HG02678 (cell line): ENCODE measurements at regions not wholly inside any gene's neighbourhood (a gene's known extent, or its start where the extent isn't known, plus 50 kb on each side); places are given as distances from the start of the nearest gene placed in this dataset.

Source experiments
- ATAC-seq: cut with Tn5 transposase; IDR thresholded peaks from one replicate; pipeline ENCODE4 v1.9.1; 2021; ENCODE audit warnings: mild to moderate bottlenecking, moderate library complexity; ENCODE audit not compliant: unreplicated experiment

DNA sequence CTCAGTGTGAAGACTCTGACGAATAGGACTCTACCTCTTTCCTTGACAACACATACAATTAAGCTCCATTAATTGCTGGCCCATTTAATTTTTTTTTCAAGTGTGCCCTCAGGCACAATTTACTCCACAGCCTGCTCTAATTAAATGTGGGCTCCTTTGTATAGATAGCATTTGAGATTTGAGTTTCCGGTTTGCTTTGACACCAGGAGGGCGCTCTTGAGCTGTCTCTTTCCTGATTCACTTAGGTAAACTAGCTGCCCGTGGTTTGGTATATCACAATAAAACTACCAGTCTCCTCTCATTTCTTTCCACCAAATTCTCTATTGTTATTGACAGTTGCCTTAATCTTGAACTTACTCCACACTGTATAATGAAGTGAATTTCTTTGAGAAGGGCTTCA is 666.0 kb downstream of the DSC3 start:
- ATAC-seq: no peak

DNA sequence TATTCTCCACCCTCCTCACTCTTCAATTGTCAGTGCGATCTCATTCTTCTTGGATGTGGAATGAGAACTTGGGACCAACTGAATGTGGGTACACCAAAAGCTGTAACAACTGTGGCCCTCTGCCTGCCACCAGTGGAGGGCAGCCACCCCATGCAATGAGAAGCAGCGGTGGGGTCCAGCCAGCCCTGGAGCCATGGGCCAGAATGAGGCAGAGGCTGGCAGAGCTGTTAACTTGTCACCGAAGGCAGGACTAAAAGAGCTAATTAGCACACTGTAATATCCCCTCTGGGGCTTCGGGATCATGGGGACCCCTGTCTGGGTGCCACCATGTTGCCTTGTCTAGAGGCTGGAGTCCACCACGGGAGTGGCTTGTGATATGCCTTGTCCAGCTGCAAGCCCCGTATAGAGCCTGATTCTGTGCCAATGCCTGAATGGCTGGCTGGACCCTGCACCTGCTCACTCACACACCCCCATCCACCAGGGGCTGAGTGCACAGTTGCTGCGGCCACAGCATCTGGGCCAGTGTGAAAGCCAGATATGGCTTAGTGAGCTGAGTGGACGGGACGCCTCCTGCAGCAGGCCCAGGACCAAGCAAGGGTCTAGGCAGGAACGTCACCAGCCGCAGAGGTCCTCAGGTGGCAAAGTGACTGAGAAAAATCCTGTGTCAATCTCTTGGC is 680.5 kb downstream of the DSC3 start:
- no peak for ATAC-seq

DNA sequence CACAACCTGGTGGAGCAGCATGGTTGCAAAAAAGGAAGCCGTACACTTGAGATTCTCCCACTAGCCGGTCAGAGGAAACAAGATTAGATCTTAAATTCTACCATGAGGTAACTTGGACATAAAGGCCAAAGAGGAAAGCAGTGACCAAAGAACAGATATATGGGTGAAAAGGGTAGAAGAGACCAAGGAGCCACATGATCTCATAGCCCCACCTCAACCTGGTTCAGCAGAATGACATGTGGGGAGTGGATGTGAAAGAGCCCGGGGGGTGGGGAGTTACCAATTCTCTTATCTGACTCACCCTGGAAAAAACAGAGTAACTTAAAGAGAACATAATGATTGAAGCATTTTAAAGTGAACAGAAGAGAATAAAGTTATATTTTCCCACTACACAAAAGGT is 683.0 kb downstream of the DSC3 start:
- no peak for ATAC-seq

- ATAC-seq: no peak
Observed at GRCh38 chr18:30358555-30358954, 684.0 kb downstream of the DSC3 start.

DNA sequence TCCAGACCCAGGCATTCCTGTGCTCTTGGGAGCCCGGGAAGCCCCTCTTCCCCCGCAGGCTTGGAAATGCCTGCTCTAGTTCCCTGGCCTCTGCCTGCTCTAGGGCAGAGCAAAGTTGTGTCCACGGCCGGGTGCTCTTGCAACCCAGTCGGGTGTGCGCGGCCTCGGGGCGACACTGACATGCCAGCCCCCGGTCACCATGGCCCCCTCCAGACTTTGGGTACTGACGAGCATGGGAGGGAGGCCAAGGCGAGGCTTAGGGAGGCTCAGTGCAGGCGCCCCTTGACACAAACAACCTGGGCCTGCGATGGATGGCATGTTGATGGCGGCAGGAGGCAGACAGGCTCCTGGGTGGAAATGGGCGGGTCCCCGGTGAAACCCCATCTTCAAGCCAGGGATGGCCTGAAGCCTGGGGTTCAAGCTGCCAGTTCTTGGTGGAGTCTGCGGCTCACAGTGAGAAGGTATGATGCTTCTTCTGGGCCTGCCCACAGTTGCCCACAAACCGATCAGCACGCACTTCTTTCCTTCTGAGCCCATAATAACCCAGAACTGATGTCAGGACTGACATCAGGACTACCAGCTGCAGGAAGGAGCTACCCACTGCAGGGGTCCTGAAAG is 689.9 kb downstream of the DSC3 start:
- ATAC-seq: no peak

GRCh38 chr18:30350263-30350662 is 692.3 kb downstream of the DSC3 start:
- no peak for ATAC-seq

- ATAC-seq: no peak
Observed at GRCh38 chr18:30343090-30343489, 699.5 kb downstream of the DSC3 start.

DNA sequence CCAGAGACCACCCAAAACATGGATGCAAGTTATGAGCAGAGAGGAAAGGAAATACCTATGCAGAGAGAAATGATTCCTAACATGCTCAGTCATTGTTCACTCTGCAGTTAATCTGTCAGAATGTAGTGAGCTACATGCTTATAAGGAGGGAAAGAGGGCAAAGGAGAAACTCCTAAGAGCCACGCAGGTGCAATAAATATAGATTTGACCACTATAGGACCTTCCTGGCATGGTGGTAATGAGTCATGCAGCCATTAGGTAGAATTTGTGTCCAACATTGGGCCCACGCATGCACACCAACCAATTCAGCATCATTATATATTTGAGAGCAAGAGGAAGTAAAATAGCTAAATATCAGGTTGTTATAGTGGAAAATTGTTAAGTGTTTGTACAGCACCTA is 699.9 kb downstream of the DSC3 start:
- no peak for ATAC-seq

- ATAC-seq: no peak
Observed at GRCh38 chr18:30334781-30335180, 707.8 kb downstream of the DSC3 start.

- no peak for ATAC-seq
Observed at GRCh38 chr18:30333310-30333709, 709.2 kb downstream of the DSC3 start.

DNA sequence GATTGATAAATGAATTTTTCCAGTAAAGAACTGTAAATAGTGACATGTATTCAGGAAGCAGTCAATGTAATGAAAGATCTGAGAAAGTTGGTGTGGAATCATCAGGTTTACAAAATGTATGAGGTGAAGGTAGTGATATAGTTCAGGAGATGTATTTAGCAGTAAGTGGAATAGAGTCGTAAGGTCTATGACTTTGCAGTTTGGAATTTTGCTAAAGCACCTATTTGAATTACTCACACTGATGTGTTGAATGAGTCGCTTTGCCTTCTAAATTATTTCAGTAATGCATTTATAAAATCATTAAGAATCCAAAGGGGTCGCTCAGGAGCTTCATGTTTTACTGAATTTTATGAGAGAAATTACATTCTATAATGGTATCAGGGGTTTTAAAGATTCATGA is 713.7 kb downstream of the DSC3 start:
- no peak for ATAC-seq

GRCh38 chr18:30302181-30302580 is 740.4 kb downstream of the DSC3 start:
- ATAC-seq: no peak

- no peak for ATAC-seq
Observed at GRCh38 chr18:30298769-30299168, 743.8 kb downstream of the DSC3 start.

DNA sequence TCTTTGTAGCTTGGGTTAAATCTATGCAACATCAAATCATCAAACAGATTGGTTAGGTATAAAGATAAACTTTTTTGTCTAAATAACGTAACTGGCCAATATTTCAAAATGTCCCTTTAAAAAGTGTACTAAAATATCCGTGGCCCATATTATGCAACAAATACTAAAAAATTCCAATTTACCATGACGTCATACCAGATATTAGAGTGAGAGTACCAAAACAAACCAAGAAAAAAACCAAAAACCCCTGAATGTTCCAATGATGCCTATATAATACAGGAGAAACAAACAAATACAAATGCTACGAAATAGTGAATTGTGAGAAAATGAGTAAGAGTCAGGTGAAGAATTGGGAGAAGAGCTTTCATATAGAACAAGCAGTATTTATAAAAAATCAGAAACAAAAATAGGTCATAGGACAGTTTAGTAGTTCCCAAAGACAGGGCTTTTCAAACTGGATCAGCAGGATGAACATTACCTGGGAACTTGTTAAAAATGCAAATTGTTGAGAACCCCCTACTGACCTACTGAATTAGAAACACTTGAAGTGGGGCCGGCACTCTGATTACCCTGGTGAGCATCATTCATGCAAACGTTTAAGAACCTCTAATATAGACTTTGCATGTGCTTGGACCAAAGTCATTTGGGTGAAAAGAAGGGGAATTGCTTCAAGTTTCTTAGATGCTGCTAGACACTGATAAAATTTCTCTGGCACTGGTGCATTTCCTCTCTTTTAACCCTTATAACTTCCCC is 753.7 kb downstream of the DSC3 start:
- no peak for ATAC-seq

DNA sequence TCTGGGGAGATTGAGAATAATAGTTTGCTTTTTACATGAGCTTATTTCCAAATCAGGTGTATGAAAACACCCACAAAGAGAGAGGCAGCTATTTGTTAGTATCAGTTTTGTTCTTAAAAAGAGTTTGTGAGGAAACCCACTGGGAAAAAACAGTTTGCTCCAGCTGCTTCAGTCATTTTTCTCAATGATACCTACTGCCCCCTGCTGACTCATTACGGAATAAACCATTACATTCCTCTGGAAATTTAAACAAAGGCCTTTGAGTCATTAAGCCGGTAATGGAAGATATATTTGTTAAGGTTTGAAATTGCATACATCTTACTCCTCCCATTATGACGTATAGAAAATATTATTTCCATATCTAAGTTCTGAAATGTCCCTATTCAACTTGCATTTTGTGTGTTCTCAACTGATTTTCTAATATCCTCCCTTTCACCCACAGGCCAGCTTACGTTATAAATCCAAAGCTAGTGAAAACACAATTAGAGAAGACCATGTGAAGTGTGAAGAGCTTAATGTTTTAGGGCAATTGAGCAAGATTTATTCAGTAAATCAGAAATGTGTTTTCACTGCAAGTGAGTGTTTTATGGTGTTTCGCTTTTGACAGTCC is 761.6 kb downstream of the DSC3 start:
- ATAC-seq: no peak

DNA sequence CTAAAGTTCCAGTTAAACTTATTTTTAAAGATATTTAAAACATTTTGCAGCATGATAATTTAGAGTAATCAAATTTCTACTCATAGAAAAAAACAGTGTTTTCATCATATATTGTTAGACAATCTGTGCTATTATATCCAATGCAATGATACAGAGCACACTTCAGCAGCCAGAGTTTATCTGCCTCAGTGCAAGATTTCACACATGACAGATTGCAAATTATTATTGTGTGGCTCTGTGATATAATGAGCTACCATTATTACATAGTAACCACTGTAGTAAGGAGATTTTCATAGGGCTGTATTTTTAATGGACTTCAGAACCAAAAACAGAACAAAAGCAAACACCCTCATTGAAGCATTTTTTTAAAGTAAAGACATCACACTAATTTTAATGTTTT is 762.4 kb downstream of the DSC3 start:
- no peak for ATAC-seq

DNA sequence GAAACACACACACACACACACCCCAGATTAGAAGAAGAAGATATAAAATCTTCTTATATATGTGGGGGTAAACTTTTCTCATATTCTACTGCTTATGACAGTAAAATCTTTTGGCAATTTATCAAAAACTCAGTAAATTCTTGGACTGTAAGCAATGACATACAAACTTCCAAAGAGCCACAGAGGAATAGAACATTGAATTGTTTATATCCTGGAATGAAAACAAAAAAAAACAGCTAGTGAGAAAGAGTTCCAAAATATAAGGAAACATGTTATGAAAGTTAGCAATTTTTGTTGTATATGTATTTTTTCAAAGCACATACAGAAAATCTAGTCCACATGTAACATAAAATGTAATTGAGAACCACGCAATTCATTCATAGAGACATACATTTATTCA is 764.9 kb downstream of the DSC3 start:
- no peak for ATAC-seq

GRCh38 chr18:30271716-30272115 is 770.8 kb downstream of the DSC3 start:
- no peak for ATAC-seq

DNA sequence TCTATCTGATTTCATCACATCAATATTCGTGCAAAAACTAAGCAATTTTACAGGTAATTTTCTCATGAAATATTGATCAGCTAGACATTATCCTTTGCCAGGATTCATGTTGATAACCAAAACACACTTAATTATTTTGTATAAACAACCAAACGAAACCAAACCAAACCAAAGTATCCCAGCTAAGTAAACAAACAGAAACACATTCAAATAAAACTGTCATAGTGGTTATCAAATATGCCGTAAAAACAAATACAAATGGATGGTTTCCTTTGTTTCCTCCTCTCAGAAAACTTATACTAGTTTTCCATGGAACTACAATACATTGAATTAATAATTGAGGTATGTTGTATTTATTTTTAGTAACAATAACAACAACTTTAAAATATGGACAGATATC is 777.4 kb downstream of the DSC3 start:
- ATAC-seq: no peak

GRCh38 chr18:30254331-30254730 is 788.2 kb downstream of the DSC3 start:
- no peak for ATAC-seq

DNA sequence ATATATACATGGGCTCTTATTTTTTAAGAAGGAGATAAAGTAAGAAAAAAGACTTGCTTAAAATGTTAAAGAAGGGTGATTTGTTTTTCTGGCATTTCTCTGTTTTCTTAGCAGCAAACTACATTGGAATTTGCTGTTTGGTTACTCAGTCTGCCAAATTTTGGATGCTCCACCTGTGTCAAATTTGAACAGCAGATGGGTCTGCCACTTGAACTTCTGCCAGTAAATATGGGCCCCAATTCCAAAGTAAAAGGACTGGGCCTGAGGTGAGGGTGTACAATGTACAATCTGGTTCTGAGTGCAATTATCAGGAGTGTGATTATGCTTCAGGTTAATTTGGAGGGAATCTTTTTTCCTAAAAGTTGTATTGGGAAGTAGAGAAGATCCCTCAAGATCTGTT is 794.5 kb downstream of the DSC3 start:
- ATAC-seq: no peak
